ENCODE measurements at regions not wholly inside any gene's neighbourhood (a gene's known extent, or its start where the extent isn't known, plus 50 kb on each side); places are given as distances from the start of the nearest gene placed in this dataset.
"Not testable (repeated sequence)": the region's sequence is repeated elsewhere in the genome, so short reads cannot be mapped to it uniquely, and the experiment has no call there.

DNA sequence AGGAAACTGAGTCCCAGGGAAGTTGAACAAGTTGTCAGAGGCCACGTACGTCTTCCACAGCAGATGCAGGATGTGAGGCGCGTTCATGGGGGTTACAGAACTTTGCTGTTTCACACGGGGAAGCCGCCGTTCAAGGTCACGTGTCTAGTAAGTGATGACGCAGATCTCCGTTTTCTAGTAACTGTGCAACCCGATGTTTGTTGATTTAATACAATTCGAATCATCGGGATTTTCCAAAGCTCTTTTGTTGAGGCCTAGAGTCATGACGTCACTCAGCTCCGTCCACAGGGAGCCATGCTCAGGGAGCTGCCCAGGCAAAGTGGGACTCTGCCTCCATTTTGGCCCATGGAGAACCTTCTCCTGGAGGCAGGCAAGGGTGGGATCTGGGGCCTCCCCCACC is 1121.8 kb downstream of the TBC1D22A start:
- DNase-seq, result no peak

GRCh38 chr22:47883757-47884156 is 1121.3 kb downstream of the TBC1D22A start:
- DNase-seq, result no peak

DNA sequence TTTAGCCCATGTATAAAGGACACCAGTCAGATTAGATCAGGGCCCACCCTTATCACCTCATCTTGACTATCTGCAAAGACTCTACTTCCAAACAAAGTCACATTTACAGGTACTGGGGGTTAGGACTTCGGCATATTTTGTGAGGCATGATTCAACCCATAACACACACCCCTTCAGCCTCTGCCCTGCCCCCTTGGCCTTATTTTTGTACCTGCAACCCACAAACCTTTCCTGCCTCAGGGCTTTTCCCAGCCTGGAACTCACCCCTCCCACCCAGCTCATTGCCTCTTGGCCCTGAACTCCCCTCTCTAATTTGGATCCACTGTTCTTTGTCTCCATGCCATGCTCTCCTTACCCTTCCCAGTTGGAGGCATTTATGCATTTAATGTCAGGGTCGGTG is 1116.9 kb downstream of the TBC1D22A start:
- no peak for DNase-seq

GRCh38 chr22:47878460-47878859 is 1116.0 kb downstream of the TBC1D22A start:
- DNase-seq, result no peak

GRCh38 chr22:47872761-47873535 is 1110.5 kb downstream of the TBC1D22A start:
- no peak for DNase-seq

DNA sequence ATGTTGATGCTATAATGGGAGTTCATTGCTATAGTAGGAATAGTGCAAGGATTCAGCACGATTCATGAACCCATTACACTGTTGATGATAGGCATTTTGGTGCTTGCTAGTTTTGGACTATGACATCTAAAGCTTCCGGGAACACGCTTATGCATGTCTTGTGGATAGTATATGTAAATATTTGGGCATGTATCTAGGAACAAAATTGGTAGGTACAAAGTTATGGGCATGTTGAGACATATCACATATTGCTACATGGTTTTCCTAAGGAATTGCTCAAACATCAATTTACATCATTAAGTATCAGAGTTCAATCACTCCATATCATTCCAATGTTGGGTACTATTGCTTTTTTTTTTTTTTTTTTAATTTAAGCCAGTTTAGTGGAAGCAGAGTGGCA is 1103.2 kb downstream of the TBC1D22A start:
- DNase-seq, result no peak

DNA sequence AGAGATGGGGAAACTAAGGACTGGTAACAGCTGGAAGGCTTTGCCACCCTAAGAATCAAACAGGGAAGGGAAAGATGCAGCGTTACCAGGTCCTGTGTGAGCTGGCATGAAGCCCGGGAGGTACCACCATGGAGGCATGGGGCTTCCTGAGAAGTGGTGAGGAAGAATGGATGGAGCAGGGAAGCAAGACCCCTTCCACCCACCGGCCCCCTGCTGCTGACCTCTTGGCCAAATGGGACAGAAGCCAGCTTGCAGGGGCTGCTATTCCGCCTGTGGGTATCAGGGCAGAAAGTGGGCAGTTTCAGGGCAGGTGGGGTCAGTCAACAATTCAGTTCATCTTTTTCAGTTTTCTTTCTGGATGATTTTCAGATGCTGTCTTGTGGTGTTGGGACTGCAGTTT is 1099.9 kb downstream of the TBC1D22A start:
- no peak for DNase-seq

GRCh38 chr22:47860907-47861306 is 1098.5 kb downstream of the TBC1D22A start:
- not testable (repeated sequence) for DNase-seq

GRCh38 chr22:47859881-47860525 is 1097.6 kb downstream of the TBC1D22A start:
- no peak for DNase-seq

DNA sequence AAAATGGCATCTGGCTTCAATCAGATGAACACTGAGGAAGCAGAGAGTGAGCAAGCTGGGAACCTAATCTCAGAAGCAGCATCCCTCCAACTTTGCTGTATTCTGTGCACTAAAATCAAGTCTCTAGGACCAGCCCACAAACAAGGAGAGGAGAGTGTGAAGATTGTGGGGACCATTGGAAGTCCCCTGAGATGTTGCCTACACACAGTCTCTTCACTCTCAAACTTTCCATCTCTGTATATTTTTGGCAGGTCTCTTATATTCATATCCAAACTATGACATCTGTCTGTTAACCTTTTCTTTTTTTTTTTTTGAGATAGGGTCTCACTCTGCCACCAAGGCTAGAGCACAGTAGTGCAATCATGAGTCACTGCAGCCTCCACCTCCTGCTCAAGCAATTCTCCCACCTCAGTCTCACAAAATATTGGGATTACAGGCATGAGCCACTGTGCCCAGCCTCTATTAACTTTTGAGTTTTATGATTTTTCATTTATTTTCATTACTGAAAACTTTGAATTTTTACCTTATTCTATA is 1096.4 kb downstream of the TBC1D22A start:
- DNase-seq, result no peak

DNA sequence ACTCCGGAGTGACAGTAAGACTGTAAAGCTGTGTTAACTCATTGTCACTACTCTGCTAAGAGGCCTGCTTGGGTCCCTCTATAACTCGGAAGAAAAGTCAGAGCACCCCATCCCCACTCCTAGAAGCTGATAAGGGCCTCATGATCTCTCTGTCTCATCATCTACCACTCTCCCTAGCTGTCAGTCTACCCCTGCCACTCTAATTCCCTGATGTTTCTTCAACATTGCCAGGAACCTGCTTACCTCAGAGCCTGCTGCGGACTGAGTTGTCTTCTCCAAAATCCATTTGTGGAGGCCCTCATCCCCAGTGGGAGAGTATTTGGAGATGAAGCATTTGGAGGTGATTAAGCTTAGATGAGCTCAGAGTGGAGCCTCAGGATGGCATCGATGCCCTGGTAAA is 1092.2 kb downstream of the TBC1D22A start:
- no peak for DNase-seq

- DNase-seq, result no peak
These were observed 1091.8 kb downstream of the TBC1D22A start for GRCh38 chr22:47854251-47854650.

- no peak for DNase-seq
These were observed 1091.3 kb downstream of the TBC1D22A start for GRCh38 chr22:47853750-47854149.

- DNase-seq, result no peak
These were observed 1089.1 kb downstream of the TBC1D22A start for GRCh38 chr22:47851586-47851985.

DNA sequence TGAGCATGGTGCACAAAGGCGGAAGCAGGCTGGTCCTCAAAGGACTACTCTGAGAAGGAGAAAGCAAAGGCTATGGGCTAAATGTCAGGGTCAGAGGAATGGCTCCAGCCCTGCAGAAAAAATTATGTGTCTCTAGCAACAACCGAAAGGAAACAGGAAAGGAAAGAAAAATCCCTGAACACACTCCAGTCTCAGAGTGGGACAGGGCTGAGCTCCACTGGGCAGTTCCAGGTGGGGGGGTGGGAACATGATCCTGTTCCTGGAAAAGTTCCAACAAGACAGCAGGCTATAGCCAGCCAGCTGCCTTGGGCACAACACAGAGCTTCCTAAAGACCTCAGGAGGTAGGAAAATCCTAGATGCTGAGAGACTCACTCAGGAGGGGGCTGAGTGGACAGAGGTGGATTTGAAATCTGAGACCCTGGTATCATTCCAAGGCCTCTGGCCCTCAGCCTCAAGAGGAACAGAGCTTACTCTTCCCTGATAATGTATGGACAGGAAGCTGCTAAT is 1088.2 kb downstream of the TBC1D22A start:
- DNase-seq, result peak; percentile 30

DNA sequence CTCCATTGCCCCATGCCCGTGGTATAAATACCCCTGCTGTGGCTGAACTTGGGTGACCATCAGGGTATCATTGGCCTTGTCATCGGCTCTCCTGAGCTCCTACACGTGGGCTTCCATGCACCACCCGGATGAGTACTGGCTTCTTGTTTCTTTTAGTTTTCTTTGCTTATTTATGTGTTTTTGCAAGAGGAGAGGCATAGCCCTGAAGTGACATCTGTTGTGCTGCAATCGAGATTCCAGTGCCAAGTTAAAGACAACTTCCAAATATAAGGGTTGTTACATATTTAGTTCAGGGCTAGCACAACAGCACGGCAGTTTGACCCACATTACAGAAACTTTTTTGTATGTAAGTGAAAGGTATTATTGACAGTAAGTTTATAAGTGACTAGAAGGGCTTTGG is 1087.1 kb downstream of the TBC1D22A start:
- DNase-seq, result no peak

DNA sequence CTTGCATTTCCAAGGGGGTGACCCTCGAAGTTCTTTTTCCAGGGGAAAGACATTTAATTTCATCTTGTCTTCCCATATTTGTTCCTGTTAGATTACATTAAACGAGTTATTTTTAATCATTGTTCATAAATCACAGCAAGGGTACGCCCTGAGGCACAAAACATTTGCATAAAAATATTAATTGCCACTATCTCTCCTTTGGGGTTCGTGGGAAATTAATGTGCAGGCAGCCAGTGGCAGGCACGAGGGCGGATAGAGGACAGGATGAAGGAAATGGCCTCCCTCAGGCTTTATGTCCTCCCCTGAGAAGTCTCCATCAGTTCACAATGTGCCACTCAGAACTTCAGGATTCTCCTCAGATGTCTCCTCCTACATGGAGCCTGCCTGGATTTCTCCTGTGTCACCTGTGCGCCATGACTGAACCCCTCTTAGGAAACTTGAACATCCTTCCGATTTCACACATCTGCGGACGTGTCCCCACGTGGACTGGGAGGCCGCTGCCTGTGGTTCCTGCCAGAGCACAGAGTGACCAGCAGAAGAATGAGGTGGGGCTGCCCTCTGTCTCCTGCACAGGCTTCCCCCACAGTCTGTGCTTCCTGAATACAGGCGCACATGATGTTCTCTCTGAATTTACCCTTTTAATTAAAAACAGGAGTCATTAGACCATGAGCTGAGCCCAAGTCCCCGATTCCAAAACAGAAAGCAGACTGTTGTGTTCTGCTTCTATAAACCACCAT is 1085.9 kb downstream of the TBC1D22A start:
- no peak for DNase-seq

DNA sequence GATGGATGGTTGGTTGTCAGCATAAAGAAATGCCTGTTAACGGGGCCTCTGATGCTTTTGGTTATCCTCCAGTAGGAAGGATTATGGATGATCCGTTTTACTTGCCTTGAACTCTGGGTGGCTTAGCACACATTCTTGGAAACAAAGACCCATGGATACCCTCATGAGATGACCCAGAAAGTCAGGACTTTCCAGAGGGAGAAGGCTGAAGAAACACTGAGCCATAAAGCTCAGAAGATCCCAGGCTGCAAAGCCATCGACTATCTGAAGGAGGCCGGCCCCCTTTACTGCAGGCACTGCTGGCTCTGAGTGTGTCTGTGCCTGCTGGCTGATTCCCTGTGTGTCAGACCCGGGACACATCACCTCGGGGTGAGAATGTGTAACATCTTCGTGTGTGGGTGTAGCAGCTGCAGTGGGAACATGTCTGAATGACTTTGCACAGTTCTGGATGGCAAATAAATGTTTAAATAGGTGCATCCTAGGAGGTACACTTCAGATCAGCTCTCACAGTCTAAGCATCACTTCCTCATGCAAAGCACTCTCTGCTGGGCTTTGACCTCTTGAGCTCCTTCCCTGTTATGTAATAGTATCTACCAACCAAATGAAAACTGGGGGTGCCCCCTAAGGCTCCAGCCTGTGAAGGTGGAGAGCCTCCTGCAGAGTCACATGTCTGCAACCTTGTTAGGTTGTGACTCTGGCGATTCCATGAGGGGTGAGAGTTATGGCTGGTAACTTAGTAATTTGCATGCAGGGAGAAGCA is 1084.9 kb downstream of the TBC1D22A start:
- no peak for DNase-seq

DNA sequence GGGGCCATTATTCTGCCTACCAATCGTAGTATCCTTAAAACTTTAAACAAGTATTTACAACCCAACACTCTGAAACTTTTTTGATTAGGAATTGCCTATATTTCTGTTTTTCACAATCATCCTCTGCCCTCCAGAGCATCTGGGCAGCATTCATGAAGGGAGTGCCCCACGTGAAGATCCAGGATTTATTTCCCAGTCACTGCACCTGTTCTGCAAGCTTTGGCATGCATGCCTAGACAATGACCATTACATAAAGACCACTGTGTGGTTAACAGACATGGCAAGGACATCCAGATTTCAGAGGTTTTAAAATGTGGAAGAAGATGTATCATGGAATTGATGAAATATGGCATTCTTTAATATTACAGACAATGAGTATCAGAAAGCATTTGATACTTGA is 1083.8 kb downstream of the TBC1D22A start:
- no peak for DNase-seq

- DNase-seq, result no peak
These were observed 1079.7 kb downstream of the TBC1D22A start for GRCh38 chr22:47842119-47842518.

DNA sequence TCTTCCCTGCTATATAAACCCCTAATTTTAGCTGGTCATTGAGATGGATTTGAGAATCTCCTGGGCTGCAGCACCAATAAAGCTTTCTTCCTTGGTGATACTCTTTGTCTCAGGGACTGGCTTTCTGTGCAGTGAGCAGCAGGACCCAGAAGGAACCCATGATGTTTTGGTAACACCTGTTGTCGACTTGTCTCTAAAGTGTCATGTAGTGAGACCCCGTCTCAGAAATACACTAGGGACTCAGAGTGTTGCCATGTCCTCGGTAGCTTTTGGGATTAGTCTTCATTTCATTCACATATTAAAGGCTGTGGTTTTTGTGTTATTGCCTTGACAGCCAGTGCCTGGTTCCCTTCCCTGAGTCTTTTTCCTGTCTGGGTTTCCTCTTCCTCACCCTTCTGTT is 1078.7 kb downstream of the TBC1D22A start:
- no peak for DNase-seq

GRCh38 chr22:47839595-47840227 is 1077.3 kb downstream of the TBC1D22A start:
- no peak for DNase-seq

All from NCI-H1105 (cell line).